ENCODE measurements at regions not wholly inside any gene's neighbourhood (a gene's known extent, or its start where the extent isn't known, plus 50 kb on each side); places are given as distances from the start of the nearest gene placed in this dataset.

DNA sequence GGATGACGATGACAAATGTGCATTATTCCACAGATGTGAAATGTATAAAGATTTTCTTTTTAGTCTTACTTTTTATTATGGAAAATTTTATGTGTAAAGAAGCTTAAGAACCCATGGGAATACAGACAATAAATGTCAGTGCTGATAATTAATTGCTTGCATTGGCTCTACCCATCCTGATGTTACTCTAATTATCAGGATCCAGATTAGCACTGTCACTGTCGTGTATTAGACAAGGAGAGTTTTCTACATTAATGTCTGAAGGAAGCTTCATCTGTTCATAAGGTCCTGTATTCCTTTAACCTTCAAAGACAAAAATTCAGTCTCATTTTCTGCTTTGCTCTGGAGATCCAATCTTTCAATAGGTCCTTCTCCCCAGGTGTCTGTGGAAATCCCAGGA lies 259.1 kb upstream of the ADAMTS5 start:
- DNase-seq: no peak
- Histone ChIP-seq H3K9me3 (ENCODE audit: severe bottlenecking) (no peaks in the 10 kb centered on the region), H3K27me3 (ENCODE audit: insufficient read depth, low read depth, severe bottlenecking) (peaks cover 67% of the 10 kb centered on the region), H3K36me3 (no peaks in the 10 kb centered on the region), H3K27ac (no peak overlapping the region), H3K4me3 (ENCODE audit: low read depth, low read length) (no peak overlapping the region)
- TF ChIP-seq, protein P1, sequence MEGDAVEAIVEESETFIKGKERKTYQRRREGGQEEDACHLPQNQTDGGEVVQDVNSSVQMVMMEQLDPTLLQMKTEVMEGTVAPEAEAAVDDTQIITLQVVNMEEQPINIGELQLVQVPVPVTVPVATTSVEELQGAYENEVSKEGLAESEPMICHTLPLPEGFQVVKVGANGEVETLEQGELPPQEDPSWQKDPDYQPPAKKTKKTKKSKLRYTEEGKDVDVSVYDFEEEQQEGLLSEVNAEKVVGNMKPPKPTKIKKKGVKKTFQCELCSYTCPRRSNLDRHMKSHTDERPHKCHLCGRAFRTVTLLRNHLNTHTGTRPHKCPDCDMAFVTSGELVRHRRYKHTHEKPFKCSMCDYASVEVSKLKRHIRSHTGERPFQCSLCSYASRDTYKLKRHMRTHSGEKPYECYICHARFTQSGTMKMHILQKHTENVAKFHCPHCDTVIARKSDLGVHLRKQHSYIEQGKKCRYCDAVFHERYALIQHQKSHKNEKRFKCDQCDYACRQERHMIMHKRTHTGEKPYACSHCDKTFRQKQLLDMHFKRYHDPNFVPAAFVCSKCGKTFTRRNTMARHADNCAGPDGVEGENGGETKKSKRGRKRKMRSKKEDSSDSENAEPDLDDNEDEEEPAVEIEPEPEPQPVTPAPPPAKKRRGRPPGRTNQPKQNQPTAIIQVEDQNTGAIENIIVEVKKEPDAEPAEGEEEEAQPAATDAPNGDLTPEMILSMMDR (IDR thresholded peaks at IDR 0.05; ENCODE audit: low read depth, low read length): no peak

DNA sequence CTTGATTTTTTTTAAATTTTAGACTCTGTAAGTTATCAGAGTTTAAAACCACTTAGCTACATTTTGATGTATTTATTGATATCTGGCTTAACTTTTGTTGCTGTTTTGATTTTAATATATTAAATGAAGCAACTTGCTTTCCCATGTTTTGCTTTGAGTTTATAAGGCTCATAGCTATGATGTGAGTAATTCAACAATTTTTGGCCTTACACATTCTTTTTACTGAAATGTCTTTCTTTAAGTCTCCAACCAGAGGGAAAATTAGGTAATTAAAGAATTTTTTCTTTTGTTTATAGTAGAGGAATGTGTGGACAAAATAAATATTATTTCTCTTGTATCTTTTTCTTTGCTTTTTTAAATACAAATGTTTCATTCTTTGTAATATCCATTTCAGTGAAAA lies 258.3 kb upstream of the ADAMTS5 start:
- Histone ChIP-seq H3K4me3 (ENCODE audit: low read depth, low read length) (no peak overlapping the region), H3K36me3 (no peaks in the 10 kb centered on the region), H3K27ac (no peak overlapping the region), H3K27me3 (ENCODE audit: insufficient read depth, low read depth, severe bottlenecking) (peaks cover 73% of the 10 kb centered on the region), H3K9me3 (ENCODE audit: severe bottlenecking) (no peaks in the 10 kb centered on the region)
- no peak for DNase-seq
- TF ChIP-seq, protein P1 (IDR thresholded peaks at IDR 0.05; ENCODE audit: low read depth, low read length): no peak

DNA sequence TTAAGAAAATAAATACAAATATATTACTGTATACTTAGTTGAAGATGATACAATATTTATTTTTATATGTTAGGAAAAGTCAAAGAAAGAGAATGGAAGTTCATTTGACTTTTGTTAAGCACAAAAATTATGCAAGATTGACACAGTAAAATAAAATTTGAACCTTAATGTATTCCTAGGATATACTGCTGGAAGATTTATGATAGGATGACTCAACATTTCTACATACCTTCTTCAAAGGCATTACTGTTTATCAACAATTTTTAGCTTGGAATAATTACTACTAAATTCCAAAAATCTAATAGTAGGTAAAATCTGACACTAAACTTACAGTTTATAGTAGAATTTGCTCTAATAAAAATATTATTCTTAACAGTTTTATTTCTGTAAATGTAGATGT lies 257.3 kb upstream of the ADAMTS5 start:
- Histone ChIP-seq H3K9me3 (ENCODE audit: severe bottlenecking) (no peaks in the 10 kb centered on the region), H3K27ac (no peak overlapping the region), H3K36me3 (no peaks in the 10 kb centered on the region), H3K4me3 (ENCODE audit: low read depth, low read length) (no peak overlapping the region), H3K27me3 (ENCODE audit: insufficient read depth, low read depth, severe bottlenecking) (peaks cover 73% of the 10 kb centered on the region)
- TF ChIP-seq, protein P1 (IDR thresholded peaks at IDR 0.05; ENCODE audit: low read depth, low read length): no peak
- no peak for DNase-seq

DNA sequence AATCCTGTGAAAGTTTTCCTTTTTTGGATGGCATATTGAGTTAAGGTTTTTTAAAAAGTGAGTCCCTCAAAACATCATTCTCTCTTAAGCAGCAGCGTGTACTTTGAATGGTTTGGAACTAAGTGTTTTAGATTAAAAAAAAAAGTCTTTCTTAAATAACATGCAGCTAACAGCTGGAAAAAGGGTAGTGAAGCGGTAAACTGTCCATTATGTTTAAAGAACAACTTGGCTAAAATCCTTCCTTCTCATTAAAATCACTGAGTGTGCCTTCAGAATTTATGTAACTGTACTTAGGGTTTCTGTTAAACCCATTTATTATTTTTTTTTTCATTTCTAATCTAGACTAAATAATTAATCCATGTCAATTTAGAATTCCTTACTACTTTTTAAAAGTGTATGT lies 254.2 kb upstream of the ADAMTS5 start:
- Histone ChIP-seq H3K36me3 (no peaks in the 10 kb centered on the region), H3K27ac (no peak overlapping the region), H3K9me3 (ENCODE audit: severe bottlenecking) (no peaks in the 10 kb centered on the region), H3K4me3 (ENCODE audit: low read depth, low read length) (no peak overlapping the region), H3K27me3 (ENCODE audit: insufficient read depth, low read depth, severe bottlenecking) (peaks cover 74% of the 10 kb centered on the region)
- DNase-seq: no peak
- TF ChIP-seq, protein P1 (IDR thresholded peaks at IDR 0.05; ENCODE audit: low read depth, low read length): no peak

DNA sequence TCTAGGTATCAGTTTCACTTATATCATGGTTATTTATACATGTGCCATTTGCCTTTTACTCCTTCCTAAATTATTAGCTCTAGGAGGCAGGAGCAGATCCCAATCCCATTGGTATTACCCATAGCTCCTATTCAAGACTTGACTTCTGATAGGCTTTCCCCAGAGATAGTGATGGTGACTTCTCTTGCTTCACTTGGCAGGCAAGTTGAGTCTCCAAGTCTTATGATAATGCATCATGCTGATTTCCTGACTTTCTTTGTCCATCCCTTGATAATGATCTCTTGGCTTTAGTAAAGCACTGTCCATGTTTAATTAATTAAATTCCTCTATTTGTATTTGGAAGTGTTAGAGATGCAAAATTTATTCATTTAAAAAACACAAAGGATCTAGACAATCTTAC lies 253.5 kb upstream of the ADAMTS5 start:
- no peak for DNase-seq
- TF ChIP-seq, protein P1 (IDR thresholded peaks at IDR 0.05; ENCODE audit: low read depth, low read length): no peak
- Histone ChIP-seq H3K4me3 (ENCODE audit: low read depth, low read length) (no peak overlapping the region), H3K27ac (no peak overlapping the region), H3K9me3 (ENCODE audit: severe bottlenecking) (no peaks in the 10 kb centered on the region), H3K36me3 (no peaks in the 10 kb centered on the region), H3K27me3 (ENCODE audit: insufficient read depth, low read depth, severe bottlenecking) (peaks cover 71% of the 10 kb centered on the region)

DNA sequence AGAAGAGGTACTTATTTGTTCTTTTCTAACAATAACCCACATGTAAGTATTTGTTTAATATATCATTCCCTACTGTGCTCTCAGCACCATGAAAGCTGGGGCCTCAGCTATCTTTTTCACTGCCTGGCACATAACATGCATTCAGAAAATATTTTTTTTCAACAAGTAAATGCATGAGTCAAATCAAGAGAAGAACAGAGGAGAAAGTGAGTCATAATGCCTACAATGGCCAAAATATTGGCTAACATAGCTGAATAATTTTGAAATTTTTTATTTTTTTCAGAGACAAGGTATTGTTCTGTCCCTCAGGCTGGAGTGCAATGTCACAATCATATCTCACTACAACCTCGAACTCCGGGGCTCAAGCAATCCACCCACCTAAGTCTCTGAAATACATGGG lies 252.2 kb upstream of the ADAMTS5 start:
- Histone ChIP-seq H3K9me3 (ENCODE audit: severe bottlenecking) (no peaks in the 10 kb centered on the region), H3K27me3 (ENCODE audit: insufficient read depth, low read depth, severe bottlenecking) (peaks cover 78% of the 10 kb centered on the region), H3K4me3 (ENCODE audit: low read depth, low read length) (no peak overlapping the region), H3K36me3 (no peaks in the 10 kb centered on the region), H3K27ac (no peak overlapping the region)
- no peak for DNase-seq
- TF ChIP-seq, protein P1 (IDR thresholded peaks at IDR 0.05; ENCODE audit: low read depth, low read length): no peak
